ENCODE measurements at regions not wholly inside any gene's neighbourhood (a gene's known extent, or its start where the extent isn't known, plus 50 kb on each side); places are given as distances from the start of the nearest gene placed in this dataset.

- H3K27me3 ChIP-seq (ENCODE audit: control insufficient read depth in 2 of 2, insufficient read depth in 2 of 2, low read length in 2 of 2) = no peaks in the 10 kb centered on the region
- H3K36me3 ChIP-seq (replicated peaks in 1 of 2; ENCODE audit: control insufficient read depth in 1 of 2, insufficient read depth in 2 of 2, low read length in 2 of 2) = no peaks in the 10 kb centered on the region
- no peak overlapping the region for H3K4me3 ChIP-seq (replicated peaks in 1 of 3; ENCODE audit: low read depth in 2 of 3, low read length in 3 of 3)
- H3K27ac Mint-ChIP-seq = no peak overlapping the region
- H3K79me2 ChIP-seq (ENCODE audit: insufficient read depth, low read length) = no peaks in the 10 kb centered on the region
- intact Hi-C loops (cut with micrococcal nuclease) = no loop called here
- DNase-seq = no peak
- no peak overlapping the region for H3K4me2 ChIP-seq (replicated peaks; ENCODE audit: extremely low read depth, low read length, poor library complexity, severe bottlenecking)
- H3K27me3 Mint-ChIP-seq (ENCODE audit: low read depth in 3 of 3) = no peaks in the 10 kb centered on the region
- H4K20me1 ChIP-seq (ENCODE audit: insufficient read depth, low read length) = no peaks in the 10 kb centered on the region
- no peaks in the 10 kb centered on the region for H3K9me3 Mint-ChIP-seq
- no CpG with 5 or more reads among the region's 1 CpG for WGBS (ENCODE audit: insufficient coverage)
- no peaks in the 10 kb centered on the region for H3K4me1 ChIP-seq (ENCODE audit: control insufficient read depth in 1 of 2, insufficient read depth in 2 of 2, low read length in 2 of 2)
- H3K36me3 Mint-ChIP-seq = no peaks in the 10 kb centered on the region
- no peak overlapping the region for H2AFZ ChIP-seq (ENCODE audit: insufficient read depth, low read depth, low read length, poor library complexity, severe bottlenecking)
- H3K4me3 Mint-ChIP-seq = no peak overlapping the region
- TF ChIP-seq, protein P1, sequence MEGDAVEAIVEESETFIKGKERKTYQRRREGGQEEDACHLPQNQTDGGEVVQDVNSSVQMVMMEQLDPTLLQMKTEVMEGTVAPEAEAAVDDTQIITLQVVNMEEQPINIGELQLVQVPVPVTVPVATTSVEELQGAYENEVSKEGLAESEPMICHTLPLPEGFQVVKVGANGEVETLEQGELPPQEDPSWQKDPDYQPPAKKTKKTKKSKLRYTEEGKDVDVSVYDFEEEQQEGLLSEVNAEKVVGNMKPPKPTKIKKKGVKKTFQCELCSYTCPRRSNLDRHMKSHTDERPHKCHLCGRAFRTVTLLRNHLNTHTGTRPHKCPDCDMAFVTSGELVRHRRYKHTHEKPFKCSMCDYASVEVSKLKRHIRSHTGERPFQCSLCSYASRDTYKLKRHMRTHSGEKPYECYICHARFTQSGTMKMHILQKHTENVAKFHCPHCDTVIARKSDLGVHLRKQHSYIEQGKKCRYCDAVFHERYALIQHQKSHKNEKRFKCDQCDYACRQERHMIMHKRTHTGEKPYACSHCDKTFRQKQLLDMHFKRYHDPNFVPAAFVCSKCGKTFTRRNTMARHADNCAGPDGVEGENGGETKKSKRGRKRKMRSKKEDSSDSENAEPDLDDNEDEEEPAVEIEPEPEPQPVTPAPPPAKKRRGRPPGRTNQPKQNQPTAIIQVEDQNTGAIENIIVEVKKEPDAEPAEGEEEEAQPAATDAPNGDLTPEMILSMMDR (IDR thresholded peaks at IDR 0.05) = no peak
- no peak overlapping the region for H3K27ac ChIP-seq (ENCODE audit: low read depth in 1 of 2, low read length in 2 of 2)
- no peak overlapping the region for H3K9ac ChIP-seq (ENCODE audit: insufficient read depth, low read length, poor library complexity, severe bottlenecking)
- H3K9me3 ChIP-seq (replicated peaks in 1 of 2; ENCODE audit: control insufficient read depth in 1 of 2, insufficient read depth in 1 of 2, low read length in 2 of 2) = no peaks in the 10 kb centered on the region
- no peaks in the 10 kb centered on the region for H3K4me1 Mint-ChIP-seq
Measured at GRCh38 chr2:188134241-188134640, 157.4 kb upstream of the GULP1 start.

DNA sequence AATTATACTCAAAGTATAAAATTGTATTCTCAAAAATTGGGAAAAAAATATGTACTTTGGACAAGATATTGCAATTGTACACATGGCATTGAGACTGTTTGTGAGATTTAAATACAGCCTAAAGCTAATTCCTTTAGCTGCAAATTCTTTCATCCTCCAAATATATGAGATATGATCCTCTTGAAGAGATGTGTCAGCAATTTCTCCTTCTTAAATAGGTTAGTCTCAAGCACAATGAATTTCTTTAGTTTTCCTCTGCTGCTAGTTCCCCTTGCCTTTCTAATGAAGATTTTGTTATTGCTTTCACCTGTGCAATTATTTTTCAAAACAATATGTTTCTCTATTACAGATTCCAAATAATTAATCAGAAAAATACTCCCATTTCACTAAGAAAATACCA lies 153.4 kb upstream of the GULP1 start:
- Histone ChIP-seq H3K9me3 (replicated peaks in 1 of 2; ENCODE audit: control insufficient read depth in 1 of 2, insufficient read depth in 1 of 2, low read length in 2 of 2) (no peaks in the 10 kb centered on the region), H3K79me2 (ENCODE audit: insufficient read depth, low read length) (no peaks in the 10 kb centered on the region), H2AFZ (ENCODE audit: insufficient read depth, low read depth, low read length, poor library complexity, severe bottlenecking) (no peak overlapping the region), H4K20me1 (ENCODE audit: insufficient read depth, low read length) (no peaks in the 10 kb centered on the region), H3K4me1 (ENCODE audit: control insufficient read depth in 1 of 2, insufficient read depth in 2 of 2, low read length in 2 of 2) (no peaks in the 10 kb centered on the region), H3K9ac (ENCODE audit: insufficient read depth, low read length, poor library complexity, severe bottlenecking) (no peak overlapping the region), H3K27ac (ENCODE audit: low read depth in 1 of 2, low read length in 2 of 2) (no peak overlapping the region), H3K27me3 (ENCODE audit: control insufficient read depth in 2 of 2, insufficient read depth in 2 of 2, low read length in 2 of 2) (no peaks in the 10 kb centered on the region), H3K36me3 (replicated peaks in 1 of 2; ENCODE audit: control insufficient read depth in 1 of 2, insufficient read depth in 2 of 2, low read length in 2 of 2) (no peaks in the 10 kb centered on the region), H3K4me3 (replicated peaks in 1 of 3; ENCODE audit: low read depth in 2 of 3, low read length in 3 of 3) (no peak overlapping the region), H3K4me2 (replicated peaks; ENCODE audit: extremely low read depth, low read length, poor library complexity, severe bottlenecking) (no peak overlapping the region)
- Mint-ChIP-seq H3K27ac (no peak overlapping the region), H3K4me1 (no peaks in the 10 kb centered on the region), H3K36me3 (no peaks in the 10 kb centered on the region), H3K9me3 (peaks cover 0 to 2% (median 0%) of the 10 kb centered on the region in 7 donors), H3K4me3 (no peak overlapping the region), H3K27me3 (ENCODE audit: low read depth in 3 of 3) (no peaks in the 10 kb centered on the region)
- TF ChIP-seq, protein P1 (IDR thresholded peaks at IDR 0.05) = no peak
- intact Hi-C loops (cut with micrococcal nuclease) = no loop called here
- no peak for DNase-seq

Data from CD14-positive monocyte (primary cell).